Activated CD4-positive, CD25-positive, alpha-beta regulatory T cell (primary cell): ENCODE measurements at regions not wholly inside any gene's neighbourhood (a gene's known extent, or its start where the extent isn't known, plus 50 kb on each side); places are given as distances from the start of the nearest gene placed in this dataset.

Source experiments
- DNase-seq, 4 experiments: peaks; one replicate each; lab custom pipeline; 2025; lab: John Stamatoyannopoulos, UW

GRCh38 chr2:12419803-12420202, 296.9 kb upstream of the TRIB2 start:
- DNase-seq, result no peak

GRCh38 chr2:12421046-12421445, 295.7 kb upstream of the TRIB2 start:
- DNase-seq, result no peak

- no peak for DNase-seq
Observed at GRCh38 chr2:12424219-12424618, 292.5 kb upstream of the TRIB2 start.

- no peak for DNase-seq
Observed at GRCh38 chr2:12424809-12425208, 291.9 kb upstream of the TRIB2 start.

- DNase-seq, result no peak
Observed at GRCh38 chr2:12428324-12428723, 288.4 kb upstream of the TRIB2 start.

- no peak for DNase-seq
Observed at GRCh38 chr2:12428786-12429185, 287.9 kb upstream of the TRIB2 start.

GRCh38 chr2:12429779-12430406, 286.8 kb upstream of the TRIB2 start:
- DNase-seq, result no peak

- no peak for DNase-seq
Observed at GRCh38 chr2:12430407-12431133, 286.2 kb upstream of the TRIB2 start.

GRCh38 chr2:12432985-12433625, 283.6 kb upstream of the TRIB2 start:
- DNase-seq, result no peak

- no peak for DNase-seq
Observed at GRCh38 chr2:12433626-12433990, 283.1 kb upstream of the TRIB2 start.

- no peak for DNase-seq
Observed at GRCh38 chr2:12434630-12435098, 282.1 kb upstream of the TRIB2 start.

GRCh38 chr2:12435430-12436222, 281.1 kb upstream of the TRIB2 start:
- DNase-seq, result no peak

- DNase-seq, result no peak
Observed at GRCh38 chr2:12436483-12436882, 280.3 kb upstream of the TRIB2 start.

- no peak for DNase-seq
Observed at GRCh38 chr2:12436935-12437561, 279.7 kb upstream of the TRIB2 start.

GRCh38 chr2:12440731-12441130, 276.0 kb upstream of the TRIB2 start:
- no peak for DNase-seq

- no peak for DNase-seq
Observed at GRCh38 chr2:12441750-12442475, 274.8 kb upstream of the TRIB2 start.

GRCh38 chr2:12442476-12442847, 274.3 kb upstream of the TRIB2 start:
- DNase-seq, result no peak

- no peak for DNase-seq
Observed at GRCh38 chr2:12448846-12449505, 267.8 kb upstream of the TRIB2 start.

- no peak for DNase-seq
Observed at GRCh38 chr2:12451726-12452125, 265.0 kb upstream of the TRIB2 start.

- no peak for DNase-seq
Observed at GRCh38 chr2:12452185-12452584, 264.6 kb upstream of the TRIB2 start.

- no peak for DNase-seq
Observed at GRCh38 chr2:12453731-12454130, 263.0 kb upstream of the TRIB2 start.
